ENCODE measurements at regions not wholly inside any gene's neighbourhood (a gene's known extent, or its start where the extent isn't known, plus 50 kb on each side); places are given as distances from the start of the nearest gene placed in this dataset.
"Not testable (repeated sequence)": the region's sequence is repeated elsewhere in the genome, so short reads cannot be mapped to it uniquely, and the experiment has no call there.

DNA sequence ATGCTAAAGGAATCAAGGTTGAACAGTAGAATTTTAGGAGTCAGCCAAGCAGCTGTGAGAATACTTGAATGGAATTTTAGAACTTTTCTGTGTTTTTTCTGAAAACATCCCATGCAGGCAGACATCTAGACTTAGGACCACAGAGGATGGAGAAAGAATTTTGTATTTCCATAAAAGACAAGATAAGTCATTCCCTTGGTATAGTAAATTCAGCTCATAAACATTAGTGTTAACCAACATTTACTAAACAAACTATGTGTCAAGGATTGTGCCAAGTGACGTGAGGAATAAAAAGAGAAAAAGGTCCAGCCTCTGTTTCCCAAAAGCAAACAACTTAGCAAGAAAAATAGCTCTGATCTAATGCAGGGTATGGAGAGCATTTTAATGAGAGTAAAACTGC, 210.2 kb upstream of the NR5A2 start:
- no peak for DNase-seq (ENCODE audit: low read depth in 1 of 2, low spot score in 1 of 2)

DNA sequence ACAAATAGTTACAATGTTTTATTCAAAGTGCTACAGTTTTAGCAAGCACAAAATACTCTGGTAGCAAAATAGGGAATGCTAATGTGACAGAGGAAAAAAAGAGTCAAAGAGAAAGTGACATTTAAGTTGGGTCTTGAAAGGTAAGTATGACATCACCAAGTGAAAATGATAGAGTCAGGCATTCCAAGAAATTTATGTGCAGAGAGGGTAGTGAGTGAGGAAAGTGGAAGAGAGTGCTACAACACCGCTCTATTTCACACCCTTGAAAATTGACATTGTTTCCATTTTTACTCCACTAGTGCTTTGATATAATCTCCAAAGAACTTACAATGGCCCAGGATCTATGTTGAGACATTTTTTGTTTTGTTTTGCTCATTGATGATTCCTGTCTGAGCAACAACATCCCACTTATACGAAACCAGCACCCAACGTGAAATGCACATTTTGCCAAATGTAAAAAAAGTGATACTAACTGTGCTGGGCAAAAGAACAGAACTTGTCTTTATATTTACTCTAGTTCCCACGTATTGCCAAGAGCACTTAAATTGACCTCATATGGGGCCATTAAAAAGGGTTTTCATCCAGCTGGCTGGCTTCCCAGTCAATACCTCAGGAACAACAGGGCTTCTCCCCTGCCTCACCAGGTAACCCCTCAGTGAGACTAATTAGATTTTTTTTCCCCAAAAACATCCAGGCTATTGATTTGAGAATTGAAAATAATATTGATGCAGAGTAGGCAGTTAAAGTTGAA, 206.3 kb upstream of the NR5A2 start:
- DNase-seq (ENCODE audit: low read depth in 1 of 2, low spot score in 1 of 2), result no peak

DNA sequence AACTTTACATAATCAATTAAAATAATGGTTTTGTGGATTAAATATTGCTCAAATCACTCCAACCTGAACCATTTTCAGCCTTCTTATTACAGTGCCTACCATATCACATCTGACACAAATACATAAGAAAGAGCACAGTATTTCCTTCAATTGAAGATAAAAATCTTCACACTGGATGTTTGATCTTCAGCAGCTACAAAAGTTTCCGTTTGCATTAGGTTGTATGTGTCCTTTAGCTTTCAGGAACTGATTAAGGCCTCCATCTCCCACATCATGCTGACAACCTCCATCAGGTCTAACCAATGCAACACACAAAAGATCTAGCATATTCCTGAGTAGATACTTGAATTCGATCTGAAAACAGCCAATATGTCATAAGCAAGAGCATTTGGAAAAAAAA, 195.1 kb upstream of the NR5A2 start:
- no peak for DNase-seq (ENCODE audit: low read depth in 1 of 2, low spot score in 1 of 2)

- no peak for DNase-seq (ENCODE audit: low read depth in 1 of 2, low spot score in 1 of 2)
Observed at GRCh38 chr1:199834711-199835110, 192.8 kb upstream of the NR5A2 start.

- DNase-seq (ENCODE audit: low read depth in 1 of 2, low spot score in 1 of 2), result no peak
Observed at GRCh38 chr1:199836430-199836829, 191.1 kb upstream of the NR5A2 start.

DNA sequence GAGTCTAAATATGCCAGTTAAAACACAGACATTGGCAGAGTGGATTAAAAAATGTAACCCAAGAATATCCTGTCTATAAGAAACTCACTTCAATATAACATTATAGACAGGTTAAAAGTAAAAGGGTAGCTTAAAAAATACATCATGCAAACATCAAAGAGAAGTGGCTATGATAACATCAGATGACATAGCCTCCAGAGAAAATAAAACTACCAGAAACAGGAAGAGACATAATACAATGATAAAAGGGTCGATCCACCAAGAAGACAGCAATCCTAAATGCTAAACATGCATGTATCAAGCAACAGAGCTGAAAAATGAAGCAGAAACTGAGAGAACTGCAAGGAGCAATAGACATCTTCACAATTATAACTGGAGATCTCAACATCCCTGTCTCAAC, 190.2 kb upstream of the NR5A2 start:
- no peak for DNase-seq (ENCODE audit: low read depth in 1 of 2, low spot score in 1 of 2)

DNA sequence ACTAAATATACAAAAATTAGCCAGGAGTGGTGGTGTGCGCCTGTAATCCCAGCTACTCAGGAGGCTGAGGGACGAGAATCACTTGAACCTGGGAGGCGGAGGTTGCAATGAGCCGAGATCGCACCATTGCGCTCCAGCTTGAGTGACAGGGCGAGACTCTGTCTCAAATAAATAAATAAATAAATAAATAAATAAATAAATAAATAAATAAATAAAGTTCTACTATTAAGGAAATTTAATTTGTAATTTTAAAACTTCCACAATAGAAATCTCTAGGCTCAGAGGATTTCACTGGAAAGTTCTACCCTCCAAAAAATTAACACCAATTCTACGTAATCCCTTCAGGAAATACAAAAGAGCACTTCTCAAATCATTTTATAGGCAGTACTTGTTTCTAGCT, 187.9 kb upstream of the NR5A2 start:
- DNase-seq (ENCODE audit: low read depth in 1 of 2, low spot score in 1 of 2), result not testable (repeated sequence)

- DNase-seq (ENCODE audit: low read depth in 1 of 2, low spot score in 1 of 2), result not testable (repeated sequence)
Observed at GRCh38 chr1:199843096-199843495, 184.4 kb upstream of the NR5A2 start.

DNA sequence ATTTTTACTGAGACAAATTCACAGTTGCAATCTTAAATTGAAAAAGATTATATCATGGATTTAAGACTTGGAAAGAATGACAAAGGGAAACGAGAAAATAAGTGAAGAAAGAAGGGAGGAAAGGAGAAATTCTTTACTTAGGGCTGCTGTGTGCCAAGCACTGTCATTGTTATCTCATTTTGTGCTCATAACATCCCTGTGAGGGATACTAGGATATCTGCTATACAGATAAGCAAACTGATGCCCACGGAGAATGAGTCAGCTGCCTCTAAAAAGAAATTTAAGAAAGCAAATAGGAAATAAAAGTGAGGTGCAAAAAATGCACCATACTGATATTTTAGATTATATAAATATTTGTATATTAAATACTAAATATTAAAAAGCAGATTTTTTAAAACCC, 183.6 kb upstream of the NR5A2 start:
- no peak for DNase-seq (ENCODE audit: low read depth in 1 of 2, low spot score in 1 of 2)

DNA sequence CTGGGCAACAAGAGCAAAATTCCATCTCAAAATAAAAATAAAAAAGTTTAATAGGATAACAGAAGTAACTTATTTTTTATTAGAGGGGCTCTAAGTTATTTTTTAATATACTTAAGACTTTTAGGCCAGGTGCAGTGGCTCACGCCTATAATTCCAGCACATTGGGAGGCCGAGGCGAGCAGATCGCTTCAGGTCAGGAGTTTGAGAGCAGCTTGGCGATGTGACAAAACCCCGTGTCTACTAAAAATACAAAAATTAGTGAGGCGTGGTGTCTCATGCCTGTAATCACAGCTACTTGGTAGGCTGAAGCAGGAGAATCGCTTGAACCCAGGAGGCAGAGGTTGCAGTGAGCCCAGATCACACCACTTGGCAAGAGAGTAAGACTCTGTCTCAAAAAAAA, 180.5 kb upstream of the NR5A2 start:
- no peak for DNase-seq (ENCODE audit: low read depth in 1 of 2, low spot score in 1 of 2)

DNA sequence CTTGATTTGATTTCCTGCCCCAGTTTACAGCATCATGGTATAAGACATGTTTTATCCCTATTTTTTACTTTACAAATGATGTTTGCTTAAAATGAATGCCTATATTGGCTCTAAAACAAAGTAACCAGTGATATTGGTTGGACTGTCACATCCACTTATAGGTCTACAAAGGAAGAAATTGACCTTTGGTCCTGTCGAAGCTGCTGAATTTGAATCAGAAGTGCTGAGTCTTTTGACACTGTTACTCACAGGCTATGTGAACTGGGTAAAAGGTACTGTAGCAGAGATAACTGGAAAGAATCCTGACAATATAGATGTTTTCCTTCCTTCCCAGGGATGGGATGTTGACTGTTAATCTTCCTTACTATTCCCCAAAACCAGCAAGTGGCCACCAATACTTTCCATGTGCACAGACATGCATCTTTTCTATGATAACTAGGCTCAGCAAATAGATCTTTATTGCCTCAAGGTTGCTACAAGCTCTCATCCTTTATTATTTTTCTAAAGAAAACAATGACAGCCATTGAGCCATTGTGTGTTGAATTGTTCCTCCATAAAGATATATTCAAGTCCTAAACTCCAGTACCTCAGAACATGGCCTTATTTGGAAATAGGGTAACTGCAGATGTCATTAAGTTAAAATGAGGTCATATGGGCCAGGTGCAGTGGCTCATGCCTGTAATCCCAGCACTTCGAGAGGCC, 175.9 kb upstream of the NR5A2 start:
- DNase-seq (ENCODE audit: low read depth in 1 of 2, low spot score in 1 of 2), result no peak

- no peak for DNase-seq (ENCODE audit: low read depth in 1 of 2, low spot score in 1 of 2)
Observed at GRCh38 chr1:199854686-199855321, 172.7 kb upstream of the NR5A2 start.

DNA sequence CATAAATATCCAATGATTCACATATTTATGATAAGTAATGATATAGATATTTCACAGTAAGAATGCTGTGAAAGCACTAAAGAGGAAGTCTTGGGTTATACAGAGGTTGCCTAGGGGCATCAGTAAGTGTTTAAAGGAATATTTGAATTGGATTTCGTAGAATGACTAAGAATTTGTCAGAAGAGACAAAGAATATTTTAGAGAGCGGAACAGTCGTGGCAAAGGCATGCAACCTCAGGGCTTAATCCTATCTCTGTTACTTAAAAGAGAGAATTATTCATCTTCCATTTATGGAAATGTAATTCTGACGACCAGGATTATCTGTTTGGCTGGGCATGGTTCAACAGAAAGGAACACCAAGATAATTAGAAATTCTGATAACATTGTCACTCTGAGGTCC, 171.9 kb upstream of the NR5A2 start:
- no peak for DNase-seq (ENCODE audit: low read depth in 1 of 2, low spot score in 1 of 2)

GRCh38 chr1:199856216-199856780, 171.2 kb upstream of the NR5A2 start:
- no peak for DNase-seq (ENCODE audit: low read depth in 1 of 2, low spot score in 1 of 2)

DNA sequence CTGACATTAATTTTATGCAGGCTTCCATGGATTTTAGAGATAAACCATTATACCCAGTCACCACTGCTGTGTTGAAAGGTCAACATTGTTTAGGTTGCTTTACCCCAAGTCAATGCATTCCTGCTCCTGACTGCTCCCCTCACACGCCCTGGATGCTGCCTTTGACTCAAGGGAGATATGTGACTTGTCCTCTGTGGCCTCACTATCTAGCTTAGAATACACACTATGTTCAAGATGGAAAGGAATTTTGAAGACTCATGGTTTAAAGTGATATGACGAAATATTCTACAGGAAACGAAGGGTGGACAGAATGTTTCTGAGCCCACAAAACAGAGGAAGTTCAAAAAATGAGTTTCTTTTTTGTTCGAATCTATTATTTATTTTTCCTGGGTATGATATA, 170.4 kb upstream of the NR5A2 start:
- no peak for DNase-seq (ENCODE audit: low read depth in 1 of 2, low spot score in 1 of 2)

GRCh38 chr1:199857516-199857915, 170.0 kb upstream of the NR5A2 start:
- DNase-seq (ENCODE audit: low read depth in 1 of 2, low spot score in 1 of 2), result no peak

- DNase-seq (ENCODE audit: low read depth in 1 of 2, low spot score in 1 of 2), result no peak
Observed at GRCh38 chr1:199858171-199858570, 169.3 kb upstream of the NR5A2 start.

GRCh38 chr1:199858856-199859255, 168.7 kb upstream of the NR5A2 start:
- DNase-seq (ENCODE audit: low read depth in 1 of 2, low spot score in 1 of 2), result no peak

- DNase-seq (ENCODE audit: low read depth in 1 of 2, low spot score in 1 of 2), result no peak
Observed at GRCh38 chr1:199859491-199859933, 168.0 kb upstream of the NR5A2 start.

- no peak for DNase-seq (ENCODE audit: low read depth in 1 of 2, low spot score in 1 of 2)
Observed at GRCh38 chr1:199861020-199861795, 166.3 kb upstream of the NR5A2 start.

- no peak for DNase-seq (ENCODE audit: low read depth in 1 of 2, low spot score in 1 of 2)
Observed at GRCh38 chr1:199862047-199862446, 165.5 kb upstream of the NR5A2 start.
